ENCODE measurements at regions not wholly inside any gene's neighbourhood (a gene's known extent, or its start where the extent isn't known, plus 50 kb on each side); places are given as distances from the start of the nearest gene placed in this dataset.

GRCh38 chr3:31305340-31305739, 227.4 kb upstream of the STT3B start:
- H3K9me3 ChIP-seq (ENCODE audit: low read length), result no peaks in the 10 kb centered on the region
- no peak overlapping the region for H2AFZ ChIP-seq (ENCODE audit: low read length)
- no peak overlapping the region for H3K4me2 ChIP-seq (ENCODE audit: low read depth, low read length)
- no TSS peak for BruUV-seq (replicated peaks)
- H3K27ac ChIP-seq (ENCODE audit: extremely low read length, insufficient read depth, low read length), result no peak overlapping the region
- no peaks in the 10 kb centered on the region for H3K27me3 ChIP-seq (ENCODE audit: control insufficient read depth in 1 of 2, insufficient read depth in 2 of 2, low read length in 2 of 2)
- 13% methylated on average over 2 of the region's 2 CpGs for WGBS (ENCODE audit: low lambda C conversion rate)
- ATAC-seq, result no peak
- FAIRE-seq, result peak; percentile 12
- H4K20me1 ChIP-seq (ENCODE audit: insufficient read depth, low read length), result no peaks in the 10 kb centered on the region
- intact Hi-C loops (cut with micrococcal nuclease; ENCODE audit: unreplicated experiment) (no loop called here), in situ Hi-C loops (cut with HindIII; ENCODE audit: extremely low pct_ligation_motif_present, low pct_unique_long_range_greater_than_20kb) (no loop called here)
- no peaks in the 10 kb centered on the region for H3K79me2 ChIP-seq (ENCODE audit: insufficient read depth, low read length)
- CTCF ChIA-PET (ENCODE audit: low intra/inter-chr PET ratio, low total read pairs), result no interaction called here
- TF ChIP-seq FOXP1 (IDR thresholded peaks at IDR 0.05), result no peak
- peak; percentile 59 for TF ChIP-seq FOXP1 (CRISPR knock-in tag; IDR thresholded peaks at IDR 0.05)
- 0 out of 2 replicates have a peak, but pooled peaks have one; percentile 7 for TF ChIP-seq RARA (CRISPR knock-in tag; IDR thresholded peaks at IDR 0.05)
- TF ChIP-seq ARID5B (CRISPR knock-in tag; IDR thresholded peaks at IDR 0.05), result 0 out of 2 replicates have a peak, but pooled peaks have one; percentile 13
- no peak; the same call in 1 of the 2 replicates for TF ChIP-seq FOXA1 (IDR thresholded peaks at IDR 0.05)
- peak; percentile 49 for TF ChIP-seq FOXA1 (CRISPR knock-in tag; IDR thresholded peaks at IDR 0.05)
- no peak for TF ChIP-seq MTA1 (CRISPR knock-in tag; IDR thresholded peaks at IDR 0.05; ENCODE audit: borderline replicate concordance)
- TF ChIP-seq SOX5 (CRISPR knock-in tag; IDR thresholded peaks at IDR 0.05; ENCODE audit: borderline replicate concordance), result peak; percentile 52; the same call in 1 of the 2 replicates
- TF ChIP-seq SOX13 (IDR thresholded peaks at IDR 0.05), result no peak
- TF ChIP-seq SOX13 (CRISPR knock-in tag; conservative IDR thresholded peaks at IDR 0.05 in 1 of 2, IDR thresholded peaks at IDR 0.05 in 1 of 2), result peak in 1 of 2 experiments; percentile 60; a peak in 1 of 4 replicates
- peak; percentile 62 for TF ChIP-seq FOXA3 (CRISPR knock-in tag; IDR thresholded peaks at IDR 0.05)
- no peak for TF ChIP-seq ZNF766 (CRISPR knock-in tag; IDR thresholded peaks at IDR 0.05; ENCODE audit: borderline replicate concordance)
- no peaks in the 10 kb centered on the region for H3K36me3 ChIP-seq (replicated peaks in 1 of 2; ENCODE audit: control insufficient read depth in 1 of 2, insufficient read depth in 2 of 2, low read length in 2 of 2)
- H3K9ac ChIP-seq (ENCODE audit: insufficient read depth, low read depth, low read length), result no peak overlapping the region
- peaks cover 25% of the 10 kb centered on the region for H3K4me1 ChIP-seq (ENCODE audit: insufficient read depth, low read length)
- no peak for DNase-seq (ENCODE audit: low spot score)
- H3K4me3 ChIP-seq (replicated peaks in 1 of 3; ENCODE audit: insufficient read depth in 1 of 3, low read depth in 2 of 3, low read length in 3 of 3), result no peak overlapping the region
- POLR2A ChIA-PET, result no interaction called here

All from HepG2 (cell line).